HG02642 (cell line): ENCODE measurements at regions not wholly inside any gene's neighbourhood (a gene's known extent, or its start where the extent isn't known, plus 50 kb on each side); places are given as distances from the start of the nearest gene placed in this dataset.
"Not testable (repeated sequence)": the region's sequence is repeated elsewhere in the genome, so short reads cannot be mapped to it uniquely, and the experiment has no call there.

ENCODE experiments used
- ATAC-seq: cut with Tn5 transposase; IDR thresholded peaks from one replicate; pipeline ENCODE4 v1.9.1; 2021; ENCODE audit warnings: mild to moderate bottlenecking; ENCODE audit not compliant: unreplicated experiment, poor library complexity

GRCh38 chr3:901953-902778 is 190.7 kb upstream of the CNTN6 start:
- ATAC-seq = peak; percentile 78

GRCh38 chr3:905217-905616 is 187.6 kb upstream of the CNTN6 start:
- no peak for ATAC-seq

DNA sequence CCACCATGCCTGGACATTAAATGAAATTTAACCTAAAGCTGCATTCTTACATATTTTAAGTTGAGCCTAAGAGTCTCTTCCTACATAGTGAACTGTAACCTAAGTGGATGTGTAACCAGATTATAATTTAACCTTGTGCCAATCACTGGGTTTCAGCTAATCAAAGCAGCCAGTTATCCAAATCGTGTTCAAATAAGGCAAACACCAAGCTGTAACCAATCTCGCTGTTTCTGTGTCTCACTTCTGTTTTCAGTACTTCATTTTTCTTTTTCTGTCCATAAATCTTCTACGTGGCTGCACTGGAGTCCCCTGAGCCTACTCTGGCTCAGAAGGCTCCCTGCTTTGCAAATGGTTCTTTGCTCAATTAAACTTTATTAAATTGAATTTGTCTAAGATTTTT is 186.1 kb upstream of the CNTN6 start:
- no peak for ATAC-seq

DNA sequence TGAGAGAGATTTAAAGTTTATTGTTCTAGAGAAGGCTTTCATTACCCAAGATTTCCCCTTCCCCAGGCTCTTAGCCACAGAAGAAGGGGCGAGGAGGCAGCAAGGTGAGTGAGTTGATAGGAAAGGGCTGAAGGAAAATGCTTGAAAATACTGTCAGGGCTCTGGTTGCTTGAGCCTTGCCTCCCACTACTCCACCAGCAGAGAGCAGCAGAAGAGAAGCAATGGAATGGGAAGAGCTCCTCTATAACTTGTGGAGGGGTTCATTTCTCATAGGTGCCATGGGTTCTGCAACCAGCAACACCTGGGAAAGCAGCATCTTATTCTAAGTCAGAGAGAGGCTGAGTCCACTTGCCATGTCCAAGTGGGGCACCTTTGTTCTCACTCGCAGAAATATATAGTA is 184.0 kb upstream of the CNTN6 start:
- no peak for ATAC-seq

- not testable (repeated sequence) for ATAC-seq
Observed at GRCh38 chr3:912717-913116, 180.1 kb upstream of the CNTN6 start.

DNA sequence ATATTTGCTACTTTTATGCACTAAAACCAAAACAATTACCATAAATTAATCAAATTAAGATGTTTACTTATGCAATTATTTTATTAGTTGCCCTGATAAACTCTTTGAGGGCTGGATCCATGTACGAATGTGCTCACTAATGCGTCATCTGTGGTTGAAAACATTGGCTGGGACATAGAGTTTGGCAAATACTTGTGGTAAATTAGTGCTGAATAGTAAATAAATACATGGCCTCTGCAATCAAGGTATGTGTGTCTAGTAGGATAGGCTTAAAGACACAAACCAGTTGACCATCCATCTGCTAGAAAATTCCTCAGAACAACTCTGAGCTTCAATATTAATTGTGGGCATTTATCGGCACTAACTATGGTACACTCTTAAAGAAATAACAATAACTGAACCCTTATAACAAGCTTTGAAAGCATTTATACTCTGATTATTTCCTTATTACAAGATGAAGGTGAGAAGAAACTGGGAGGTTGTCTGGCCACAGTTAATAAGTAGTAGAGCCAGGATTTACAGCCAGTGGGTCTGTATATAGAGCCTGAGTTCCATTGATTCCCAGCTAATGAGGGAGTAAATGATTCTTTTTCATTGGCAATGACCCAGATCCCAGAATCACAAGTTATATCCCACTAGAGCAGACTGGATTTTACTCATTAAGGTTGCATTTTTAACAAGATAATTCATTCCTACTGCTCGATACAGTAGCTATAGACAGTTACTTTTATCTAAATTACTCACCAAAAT is 169.5 kb upstream of the CNTN6 start:
- no peak for ATAC-seq

GRCh38 chr3:930866-931265 is 162.0 kb upstream of the CNTN6 start:
- no peak for ATAC-seq

- no peak for ATAC-seq
Observed at GRCh38 chr3:933326-933725, 159.5 kb upstream of the CNTN6 start.

- ATAC-seq = no peak
Observed at GRCh38 chr3:944786-945185, 148.0 kb upstream of the CNTN6 start.

GRCh38 chr3:945738-946137 is 147.1 kb upstream of the CNTN6 start:
- no peak for ATAC-seq

DNA sequence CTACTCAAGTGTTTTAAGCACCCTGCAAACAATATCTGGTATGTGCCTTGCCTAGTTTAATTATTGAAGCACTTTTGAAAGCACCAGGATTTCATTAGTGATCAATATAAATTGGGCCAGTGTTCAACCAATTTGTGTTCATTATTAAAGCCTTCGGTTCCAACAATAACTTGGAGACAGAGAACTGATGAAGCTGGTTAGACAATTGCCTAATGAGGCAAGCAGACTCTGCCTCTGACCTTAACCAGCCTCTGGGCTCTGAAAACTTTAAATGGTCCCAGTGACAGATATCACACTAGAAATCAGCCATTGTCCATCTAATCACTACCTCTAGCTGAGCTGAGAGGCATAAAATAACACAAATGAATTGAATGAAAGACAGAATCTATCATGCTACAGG is 139.9 kb upstream of the CNTN6 start:
- ATAC-seq = no peak

DNA sequence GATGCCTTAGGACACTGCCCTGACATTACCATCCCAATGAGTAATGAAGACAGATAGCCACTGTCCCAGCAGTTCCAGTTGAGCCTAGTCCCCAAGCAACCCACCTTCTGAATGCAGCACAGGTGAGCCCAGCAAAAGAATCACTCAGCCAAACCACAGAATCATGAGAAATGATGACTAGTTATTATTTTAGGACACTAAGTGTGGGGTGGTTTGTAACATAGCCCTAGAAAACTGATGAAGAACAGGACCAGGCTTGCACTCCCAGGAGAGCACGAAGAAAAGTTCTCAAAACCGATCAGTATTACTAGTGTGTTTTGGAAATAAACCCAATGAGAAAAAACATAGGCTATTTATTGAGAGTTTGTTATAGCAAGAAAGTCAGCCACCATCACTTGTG is 129.6 kb upstream of the CNTN6 start:
- ATAC-seq = no peak

- ATAC-seq = no peak
Observed at GRCh38 chr3:963755-964154, 129.1 kb upstream of the CNTN6 start.

- no peak for ATAC-seq
Observed at GRCh38 chr3:965826-966225, 127.0 kb upstream of the CNTN6 start.

GRCh38 chr3:966341-966740 is 126.5 kb upstream of the CNTN6 start:
- ATAC-seq = no peak

GRCh38 chr3:973340-973739 is 119.5 kb upstream of the CNTN6 start:
- no peak for ATAC-seq

DNA sequence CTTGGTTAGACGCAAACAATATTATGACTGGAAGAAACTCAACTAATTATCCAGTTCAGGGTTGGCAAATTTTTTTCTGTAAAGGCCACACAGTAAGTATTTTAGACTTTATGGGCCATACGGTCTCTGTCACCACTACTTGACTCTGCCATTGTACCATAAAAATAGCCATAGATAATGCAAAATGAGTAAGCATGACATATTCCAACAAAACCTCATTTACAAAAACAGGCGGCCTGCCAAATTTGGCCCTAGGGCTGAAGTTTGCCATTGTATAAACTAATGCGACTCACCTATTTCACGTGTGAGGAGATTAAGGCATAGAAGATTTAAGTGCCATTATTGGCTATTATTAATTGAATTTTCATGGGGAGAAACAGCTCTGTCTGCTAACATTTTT is 116.8 kb upstream of the CNTN6 start:
- ATAC-seq = no peak

- ATAC-seq = no peak
Observed at GRCh38 chr3:981156-981555, 111.7 kb upstream of the CNTN6 start.

GRCh38 chr3:988785-989184 is 104.0 kb upstream of the CNTN6 start:
- no peak for ATAC-seq

DNA sequence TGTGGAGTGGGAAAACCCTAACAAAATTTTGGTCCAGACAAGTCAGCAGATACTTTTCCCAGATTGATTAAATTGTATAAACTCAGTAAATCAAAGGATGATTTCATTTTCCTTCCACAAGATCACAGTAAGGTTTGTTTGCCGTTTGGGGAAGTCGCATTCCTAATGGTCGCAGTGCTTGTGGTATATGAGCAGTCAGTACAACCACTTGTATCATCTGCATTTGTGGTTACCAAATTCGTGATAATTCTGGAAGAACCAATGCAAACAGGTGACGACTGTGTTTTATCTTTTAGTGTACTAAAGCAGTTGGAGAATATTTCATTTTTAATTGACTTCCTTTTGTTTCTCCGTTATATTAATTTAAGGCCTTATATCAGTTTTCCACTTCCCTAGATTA is 100.0 kb upstream of the CNTN6 start:
- no peak for ATAC-seq

GRCh38 chr3:1002010-1002409 is 90.8 kb upstream of the CNTN6 start:
- ATAC-seq = no peak

DNA sequence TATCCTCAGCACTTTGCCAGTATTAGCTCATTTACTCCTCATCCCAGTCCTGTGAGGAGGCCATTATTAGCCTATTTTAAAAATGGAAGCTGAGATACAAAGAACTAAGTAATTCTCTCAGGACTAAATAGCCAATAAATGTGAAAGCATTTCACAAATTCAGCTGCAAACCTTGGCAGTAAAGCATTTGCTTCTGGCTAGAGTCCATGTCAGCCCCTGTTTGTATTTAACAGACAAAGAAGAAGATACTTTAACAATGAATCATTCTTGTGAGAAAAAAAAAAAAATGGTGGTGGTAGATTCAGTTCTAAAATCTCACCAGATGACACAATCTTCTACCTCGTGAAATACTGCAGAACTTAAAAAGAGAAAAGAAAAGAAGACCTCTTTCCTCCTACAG is 85.0 kb upstream of the CNTN6 start:
- ATAC-seq = no peak
